AG09309 (cell line): ENCODE measurements at regions not wholly inside any gene's neighbourhood (a gene's known extent, or its start where the extent isn't known, plus 50 kb on each side); places are given as distances from the start of the nearest gene placed in this dataset.

Experiments used
- DNase-seq: peaks from one replicate; pipeline ENCODE4 v3.0.0-alpha.2; 2010; ENCODE audit warnings: low read depth
- H3K4me3 ChIP-seq: 2 replicates; pipeline ENCODE4 v1.5.1; 2011; ENCODE audit warnings: mild to moderate bottlenecking, low read depth, low read length, moderate library complexity; ENCODE audit not compliant: control insufficient read depth
- CTCF ChIP-seq: IDR thresholded peaks from 2 replicates; pipeline ENCODE4 v1.5.1; 2011; ENCODE audit warnings: mild to moderate bottlenecking, low read depth, low read length, inconsistent platforms; ENCODE audit not compliant: insufficient read depth, control insufficient read depth; ENCODE audit errors: missing control alignments

- DNase-seq = no peak
- H3K4me3 ChIP-seq = no peak overlapping the region
- no peak for TF ChIP-seq CTCF
Measured at GRCh38 chr3:127108796-127109195, 84.1 kb upstream of the PRR23E start.

- TF ChIP-seq CTCF = no peak
- no peak overlapping the region for H3K4me3 ChIP-seq
- no peak for DNase-seq
Measured at GRCh38 chr3:127110982-127111693, 81.8 kb upstream of the PRR23E start.

- H3K4me3 ChIP-seq = no peak overlapping the region
- DNase-seq = no peak
- TF ChIP-seq CTCF = no peak
Measured at GRCh38 chr3:127112796-127113570, 79.9 kb upstream of the PRR23E start.

- H3K4me3 ChIP-seq = no peak overlapping the region
- TF ChIP-seq CTCF = no peak
- no peak for DNase-seq
Measured at GRCh38 chr3:127113571-127113891, 79.4 kb upstream of the PRR23E start.

GRCh38 chr3:127114337-127115070 lies 78.4 kb upstream of the PRR23E start:
- no peak for DNase-seq
- no peak for TF ChIP-seq CTCF
- H3K4me3 ChIP-seq = no peak overlapping the region

- DNase-seq = no peak
Measured at GRCh38 chr3:127115691-127116351, 77.1 kb upstream of the PRR23E start.

More at GRCh38 chr3:127115691-127116351, 77.1 kb upstream of the PRR23E start:
- TF ChIP-seq CTCF = no peak
- H3K4me3 ChIP-seq = no peak overlapping the region
